ENCODE measurements at regions not wholly inside any gene's neighbourhood (a gene's known extent, or its start where the extent isn't known, plus 50 kb on each side); places are given as distances from the start of the nearest gene placed in this dataset.

- no peak for TF ChIP-seq GABPA (IDR thresholded peaks at IDR 0.05; ENCODE audit: low read depth)
- peak; percentile 70; the same call in 1 of the 2 replicates for TF ChIP-seq CHD2 (IDR thresholded peaks at IDR 0.05; ENCODE audit: borderline replicate concordance, low read depth, low read length)
- TF ChIP-seq MXI1 (IDR thresholded peaks at IDR 0.05; ENCODE audit: low read depth, low read length) = no peak
- peak; percentile 85 for TF ChIP-seq ZNF217 (IDR thresholded peaks at IDR 0.05)
- peak; percentile 80 to 85; a peak in 3 of 4 replicates for TF ChIP-seq IKZF2 (IDR thresholded peaks at IDR 0.05)
- no peak for TF ChIP-seq ASH2L (IDR thresholded peaks at IDR 0.05; ENCODE audit: borderline replicate concordance, low read depth)
- TF ChIP-seq NFYB (IDR thresholded peaks at IDR 0.05; ENCODE audit: insufficient read depth, low read depth, low read length) = no peak
- peak; percentile 75 for TF ChIP-seq NR2F1 (conservative IDR thresholded peaks at IDR 0.05)
- no peak for TF ChIP-seq HDGF (IDR thresholded peaks at IDR 0.05)
- TF ChIP-seq MYB (IDR thresholded peaks at IDR 0.05; ENCODE audit: borderline replicate concordance, low read depth, low read length) = 0 out of 2 replicates have a peak, but pooled peaks have one; percentile 59
- peak; percentile 56; the same call in 1 of the 2 replicates for TF ChIP-seq PKNOX1 (IDR thresholded peaks at IDR 0.05)
- TF ChIP-seq SREBF1 (IDR thresholded peaks at IDR 0.05; ENCODE audit: low read length) = no peak
- TF ChIP-seq BCL3 (IDR thresholded peaks at IDR 0.05; ENCODE audit: borderline replicate concordance, insufficient read depth, low read depth, low read length, poor library complexity, severe bottlenecking) = no peak
- TF ChIP-seq GATAD2B (conservative IDR thresholded peaks at IDR 0.05; ENCODE audit: low read depth) = peak; percentile 46; the same call in 1 of the 2 replicates
- peak; percentile 65 for TF ChIP-seq MLLT1 (IDR thresholded peaks at IDR 0.05)
- TF ChIP-seq NBN (IDR thresholded peaks at IDR 0.05) = peak; percentile 86
- peak; percentile 20; the same call in 1 of the 2 replicates for TF ChIP-seq ESRRA (IDR thresholded peaks at IDR 0.05; ENCODE audit: low read length)
- TF ChIP-seq DPF2 (IDR thresholded peaks at IDR 0.05) = peak; percentile 83
- peak; percentile 65 for TF ChIP-seq SMARCA5 (IDR thresholded peaks at IDR 0.05)
- TF ChIP-seq IKZF1 (conservative IDR thresholded peaks at IDR 0.05) = peak; percentile 63
Observed at GRCh38 chr14:58739674-58740073, 101.9 kb downstream of the DACT1 start (continued).

All from GM12878 (cell line).